PC-9 (cell line): ENCODE measurements at regions not wholly inside any gene's neighbourhood (a gene's known extent, or its start where the extent isn't known, plus 50 kb on each side); places are given as distances from the start of the nearest gene placed in this dataset.

Source experiments
- BruUV-seq: library from RNA; stranded (reverse); fragments of 400-500 nt; replicated peaks from 2 replicates; lab custom pipeline; 2021; lab: Mats Ljungman, UMichigan
- CTCF ChIA-PET: fragments of 300-600 bp; sonication (Branson Sonifier 250); formaldehyde crosslinking; loops from one replicate; lab custom pipeline; 2022; ENCODE audit warnings: antibody characterized with exemption; lab: Charles Lee
- POLR2A ChIA-PET: fragments of 300-600 bp; sonication (Branson Sonifier 250); formaldehyde crosslinking; loops from one replicate; lab custom pipeline; 2022; ENCODE audit warnings: antibody characterized with exemption; ENCODE audit not compliant: unreplicated experiment; lab: Charles Lee
- DNase-seq, 2 experiments: peaks; one replicate each; pipeline versions ENCODE4 v3.0.0 to v3.0.0-alpha.2; 2015 to 2022; ENCODE audit warnings: mixed read lengths in 1 of 2
- H2AFZ ChIP-seq: fragments of 200-600 bp; sonication (generic); 2 replicates; pipeline ENCODE4 v1.8.1; 2017; ENCODE audit warnings: antibody characterized with exemption
- H3F3A ChIP-seq: fragments of 200-600 bp; sonication (generic); 2 replicates; pipeline ENCODE4 v1.8.1; 2017; ENCODE audit warnings: antibody characterized with exemption, mild to moderate bottlenecking, low read depth; ENCODE audit not compliant: insufficient read depth
- H3K27ac ChIP-seq: fragments of 200-600 bp; sonication (generic); 2 replicates; pipeline ENCODE4 v1.6.1; 2016; ENCODE audit warnings: mixed run types
- H3K27me3 ChIP-seq: fragments of 200-600 bp; sonication (generic); 2 replicates; pipeline ENCODE4 v1.6.1; 2016; ENCODE audit warnings: low read depth, mixed run types; ENCODE audit not compliant: insufficient read depth
- H3K36me3 ChIP-seq: fragments of 200-600 bp; sonication (generic); 2 replicates; pipeline ENCODE4 v1.6.1; 2016; ENCODE audit warnings: low read depth, mixed run types
- H3K4me1 ChIP-seq: fragments of 200-600 bp; sonication (generic); replicated peaks from 2 replicates; pipeline ENCODE4 v1.6.1; 2016; ENCODE audit warnings: mixed run types; ENCODE audit not compliant: insufficient read depth
- H3K4me2 ChIP-seq: fragments of 200-600 bp; sonication (generic); 2 replicates; pipeline ENCODE4 v1.6.1; 2017; ENCODE audit warnings: mixed run types
- H3K4me3 ChIP-seq: fragments of 200-600 bp; sonication (generic); 2 replicates; pipeline ENCODE4 v1.6.1; 2016; ENCODE audit warnings: mixed run types
- H3K79me2 ChIP-seq: fragments of 200-600 bp; sonication (generic); 2 replicates; pipeline ENCODE4 v1.6.1; 2017; ENCODE audit warnings: low read depth, mixed run types
- H3K9me2 ChIP-seq: fragments of 200-600 bp; sonication (generic); 2 replicates; pipeline ENCODE4 v1.8.1; 2017; ENCODE audit warnings: mild to moderate bottlenecking; ENCODE audit not compliant: insufficient read depth
- H3K9me3 ChIP-seq: fragments of 200-600 bp; sonication (generic); 2 replicates; pipeline ENCODE4 v1.8.1; 2016; ENCODE audit warnings: low read depth; ENCODE audit not compliant: insufficient read depth
- H4K20me1 ChIP-seq: fragments of 200-600 bp; sonication (generic); 2 replicates; pipeline ENCODE4 v1.8.1; 2017; ENCODE audit not compliant: insufficient read depth
- CTCF ChIP-seq: fragments of 200-600 bp; sonication (generic); conservative IDR thresholded peaks from 2 replicates; pipeline ENCODE4 v1.6.1; 2017; ENCODE audit warnings: mixed run types, antibody characterized with exemption, mild to moderate bottlenecking, moderate library complexity
- EZH2 ChIP-seq: fragments of 200-600 bp; sonication (generic); IDR thresholded peaks from 2 replicates; pipeline ENCODE4 v1.8.0; 2017; ENCODE audit warnings: antibody characterized with exemption, low read depth
- intact Hi-C: fragments of 100-400 bp; cut with micrococcal nuclease; formaldehyde crosslinking; loops from one replicate; pipeline ENCODE4 v1.10.0; 2022; ENCODE audit not compliant: unreplicated experiment

- TF ChIP-seq CTCF (no peak), EZH2 (no peak)
- no TSS peak for BruUV-seq
- CTCF ChIA-PET, result no interaction called here
Measured at GRCh38 chr4:66797608-66798007, 747.7 kb downstream of the CENPC start.

GRCh38 chr4:66795724-66796123 is 749.6 kb downstream of the CENPC start:
- no peaks in the 10 kb centered on the region for H3F3A ChIP-seq
- H3K9me2 ChIP-seq, result no peaks in the 10 kb centered on the region
- H3K9me3 ChIP-seq, result no peaks in the 10 kb centered on the region
- TF ChIP-seq EZH2, result no peak
- no peak for TF ChIP-seq CTCF
- H3K36me3 ChIP-seq, result no peaks in the 10 kb centered on the region
- H3K27me3 ChIP-seq, result no peaks in the 10 kb centered on the region
- CTCF ChIA-PET, result no interaction called here
- POLR2A ChIA-PET, result no interaction called here
- H3K4me2 ChIP-seq, result no peak overlapping the region
- no peaks in the 10 kb centered on the region for H3K79me2 ChIP-seq
- intact Hi-C loops, result no loop called here
- H3K4me1 ChIP-seq, result no peaks in the 10 kb centered on the region
- no peaks in the 10 kb centered on the region for H4K20me1 ChIP-seq
- no peak for DNase-seq
- H3K27ac ChIP-seq, result no peak overlapping the region
- no TSS peak for BruUV-seq
- H3K4me3 ChIP-seq, result no peak overlapping the region
- H2AFZ ChIP-seq, result no peak overlapping the region

More at GRCh38 chr4:66797608-66798007, 747.7 kb downstream of the CENPC start:
- H2AFZ ChIP-seq, result no peak overlapping the region
- no peaks in the 10 kb centered on the region for H3F3A ChIP-seq
- intact Hi-C loops, result no loop called here
- H3K36me3 ChIP-seq, result no peaks in the 10 kb centered on the region
- no peaks in the 10 kb centered on the region for H3K4me1 ChIP-seq
- DNase-seq, result no peak
- no peak overlapping the region for H3K27ac ChIP-seq
- H3K9me2 ChIP-seq, result no peaks in the 10 kb centered on the region
- H3K9me3 ChIP-seq, result no peaks in the 10 kb centered on the region
- no peaks in the 10 kb centered on the region for H3K27me3 ChIP-seq
- H3K4me3 ChIP-seq, result no peak overlapping the region
- H4K20me1 ChIP-seq, result no peaks in the 10 kb centered on the region
- H3K79me2 ChIP-seq, result no peaks in the 10 kb centered on the region
- no peak overlapping the region for H3K4me2 ChIP-seq
- POLR2A ChIA-PET, result no interaction called here

GRCh38 chr4:66794390-66795034 is 750.8 kb downstream of the CENPC start:
- TF ChIP-seq EZH2 (no peak), CTCF (no peak)
- POLR2A ChIA-PET, result no interaction called here
- no peaks in the 10 kb centered on the region for H4K20me1 ChIP-seq
- no TSS peak for BruUV-seq
- no peaks in the 10 kb centered on the region for H3K27me3 ChIP-seq
- CTCF ChIA-PET, result no interaction called here
- no peaks in the 10 kb centered on the region for H3K4me1 ChIP-seq
- H3K36me3 ChIP-seq, result no peaks in the 10 kb centered on the region
- no peak for DNase-seq
- H3K79me2 ChIP-seq, result no peaks in the 10 kb centered on the region
- no peaks in the 10 kb centered on the region for H3K9me2 ChIP-seq
- H3K4me2 ChIP-seq, result no peak overlapping the region
- no peak overlapping the region for H3K4me3 ChIP-seq
- H3F3A ChIP-seq, result no peaks in the 10 kb centered on the region
- H3K9me3 ChIP-seq, result no peaks in the 10 kb centered on the region
- intact Hi-C loops, result no loop called here
- H3K27ac ChIP-seq, result no peak overlapping the region
- H2AFZ ChIP-seq, result no peak overlapping the region
